Body of pancreas (tissue), 4 donors: ENCODE measurements at regions not wholly inside any gene's neighbourhood (a gene's known extent, or its start where the extent isn't known, plus 50 kb on each side); places are given as distances from the start of the nearest gene placed in this dataset.

Experiments
- CTCF ChIP-seq, 7 experiments: fragments of 450-650 bp in 4 of 7; fragments of 200-600 bp in 3 of 7; sonication (generic) in 3 of 7; IDR thresholded peaks; one replicate each; pipeline ENCODE4 v1.5.1; 2016 to 2019; ENCODE audit warnings: antibody characterized with exemption in 7 of 7
- POLR2A ChIP-seq, 3 donors: fragments of 450-650 bp; IDR thresholded peaks; one replicate each; pipeline ENCODE4 v1.6.1; 2016; ENCODE audit warnings: antibody characterized with exemption in 3 of 3, mild to moderate bottlenecking in 2 of 3

DNA sequence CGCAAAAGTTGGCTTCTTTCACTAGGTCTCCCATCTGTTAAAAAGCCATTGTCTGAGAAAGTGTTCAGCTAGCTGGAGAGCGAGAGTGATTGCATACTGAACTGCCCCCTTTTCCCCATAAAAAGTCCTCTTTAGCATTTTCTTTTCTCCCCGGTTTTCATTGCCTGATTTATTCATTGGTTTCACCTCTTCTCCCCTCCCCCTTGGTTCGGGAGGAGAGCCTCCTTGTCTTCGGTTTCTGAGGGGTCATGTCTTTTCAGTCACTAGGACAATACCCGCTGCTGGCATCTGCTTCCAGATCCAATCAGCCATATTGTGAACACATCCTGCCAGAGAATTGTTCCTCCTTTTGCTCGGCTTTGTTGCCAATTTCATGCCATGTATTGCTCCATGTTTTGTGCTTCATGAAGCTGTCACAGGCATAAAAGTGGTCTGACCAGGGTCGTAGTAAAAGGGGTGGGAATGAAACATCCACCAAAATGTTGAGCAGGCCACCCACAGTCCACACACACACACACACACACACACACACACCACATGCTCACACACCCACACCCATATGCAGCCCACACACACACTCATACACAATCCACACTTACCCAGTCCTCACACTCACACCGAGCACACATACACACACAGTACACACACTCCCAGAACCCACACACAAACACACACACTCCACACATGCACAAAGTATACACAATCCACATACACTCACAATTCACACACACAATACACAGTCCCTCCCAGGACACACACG is 136.0 kb downstream of the NKX6-1 start:
- TF ChIP-seq POLR2A (IDR thresholded peaks at IDR 0.05) (no peak), CTCF (IDR thresholded peaks at IDR 0.05) (no peak)
